ENCODE measurements at regions not wholly inside any gene's neighbourhood (a gene's known extent, or its start where the extent isn't known, plus 50 kb on each side); places are given as distances from the start of the nearest gene placed in this dataset. TPM values are rescaled to one million over a fixed set of nuclear protein-coding genes. Genes with fewer than 3 reads are reported as not detected.

Small RNAs in the stretch of these regions (small RNA-seq; reads per million reads assigned to genes)
- gene MIR3156-3 = not detected

Data from HT1080 (cell line).